CD4-positive, alpha-beta T cell treated with Interleukin-1 beta for 1 hour (primary cell): ENCODE measurements at regions not wholly inside any gene's neighbourhood (a gene's known extent, or its start where the extent isn't known, plus 50 kb on each side); places are given as distances from the start of the nearest gene placed in this dataset.

ENCODE experiments used
- DNase-seq, 2 donors: peaks; one replicate each; pipeline ENCODE4 v3.0.0-alpha.2; 2020 to 2022

GRCh38 chr20:21820045-21820444 is 114.6 kb downstream of the PAX1 start:
- no peak for DNase-seq

GRCh38 chr20:21812379-21812778 is 106.9 kb downstream of the PAX1 start:
- DNase-seq = no peak

GRCh38 chr20:21809961-21810523 is 104.6 kb downstream of the PAX1 start:
- no peak for DNase-seq

- DNase-seq = no peak
These were observed 103.6 kb downstream of the PAX1 start for GRCh38 chr20:21808863-21809664.

GRCh38 chr20:21808139-21808538 is 102.7 kb downstream of the PAX1 start:
- DNase-seq = no peak

- DNase-seq = no peak
These were observed 99.3 kb downstream of the PAX1 start for GRCh38 chr20:21804802-21805201.

- DNase-seq = no peak
These were observed 95.7 kb downstream of the PAX1 start for GRCh38 chr20:21801193-21801592.

- no peak for DNase-seq
These were observed 92.9 kb downstream of the PAX1 start for GRCh38 chr20:21798384-21798783.

- DNase-seq = no peak
These were observed 90.6 kb downstream of the PAX1 start for GRCh38 chr20:21796059-21796458.

- DNase-seq = no peak
These were observed 82.6 kb downstream of the PAX1 start for GRCh38 chr20:21788082-21788481.

- DNase-seq = no peak
These were observed 76.1 kb downstream of the PAX1 start for GRCh38 chr20:21781446-21782075.

GRCh38 chr20:21780528-21780927 is 75.1 kb downstream of the PAX1 start:
- no peak for DNase-seq
